ENCODE measurements at regions not wholly inside any gene's neighbourhood (a gene's known extent, or its start where the extent isn't known, plus 50 kb on each side); places are given as distances from the start of the nearest gene placed in this dataset.

- no peak for TF ChIP-seq CTCF (conservative IDR thresholded peaks at IDR 0.05; ENCODE audit: low read depth in 2 of 2)
- TF ChIP-seq POLR2AphosphoS5 (IDR thresholded peaks at IDR 0.05; ENCODE audit: low read depth): no peak
- no peak for TF ChIP-seq STAT1 (IDR thresholded peaks at IDR 0.05; ENCODE audit: unreplicated experiment)
- no peak for TF ChIP-seq REST (IDR thresholded peaks at IDR 0.05; ENCODE audit: unreplicated experiment)
- TF ChIP-seq EZH2 (IDR thresholded peaks at IDR 0.05; ENCODE audit: low read depth, unreplicated experiment): no peak
- no peak for TF ChIP-seq NANOG (IDR thresholded peaks at IDR 0.05; ENCODE audit: borderline replicate concordance)
Measured at GRCh38 chr12:75937486-75937885, 94.1 kb downstream of the PHLDA1 start (continued).

- H3K27ac Mint-ChIP-seq: no peak overlapping the region
- H3K36me3 Mint-ChIP-seq (ENCODE audit: low read depth): peaks cover 12% of the 10 kb centered on the region
- DNase-seq (ENCODE audit: low spot score) (no peak), ATAC-seq (no peak)
- peak overlapping the region; percentile 83; the same call in 1 of the 2 replicates for H2AFZ ChIP-seq
- H3K27ac ChIP-seq (ENCODE audit: low read depth): no peak overlapping the region
- H3K4me3 Mint-ChIP-seq: no peak overlapping the region
- no peaks in the 10 kb centered on the region for H3K79me2 ChIP-seq (replicated peaks; ENCODE audit: insufficient read depth)
- peaks cover 14% of the 10 kb centered on the region for H3K9me3 Mint-ChIP-seq
- TF ChIP-seq ZNF462 (CRISPR knock-in tag; IDR thresholded peaks at IDR 0.05): 0 out of 2 replicates have a peak, but pooled peaks have one; percentile 43
- TF ChIP-seq CREB1 (CRISPR knock-in tag; IDR thresholded peaks at IDR 0.05; ENCODE audit: low read depth): no peak
- no peak overlapping the region for H3K4me3 ChIP-seq
- H3K9me2 ChIP-seq (ENCODE audit: insufficient read depth): no peaks in the 10 kb centered on the region
- H3F3A ChIP-seq (replicated peaks; ENCODE audit: low read depth): no peaks in the 10 kb centered on the region
- no peaks in the 10 kb centered on the region for H3K36me3 ChIP-seq (ENCODE audit: insufficient read depth)
- no peaks in the 10 kb centered on the region for H4K20me1 ChIP-seq (replicated peaks; ENCODE audit: insufficient read depth)
- peaks cover 6% of the 10 kb centered on the region for H3K4me1 Mint-ChIP-seq
- H3K27me3 ChIP-seq (ENCODE audit: insufficient read depth): peaks cover 10% of the 10 kb centered on the region; the same call in 1 of the 2 replicates
- H3K27me3 Mint-ChIP-seq (ENCODE audit: insufficient read depth, low read depth, poor library complexity): peaks cover 7% of the 10 kb centered on the region
- H3K4me2 ChIP-seq: peak overlapping the region; percentile 34; the same call in 1 of the 2 replicates
- peaks cover 24% of the 10 kb centered on the region for H3K4me1 ChIP-seq (ENCODE audit: insufficient read depth)
Measured at GRCh38 chr12:75936515-75937440, 94.8 kb downstream of the PHLDA1 start.

Measured in GM23338 (cell line).